HG03175 (cell line): ENCODE measurements at regions not wholly inside any gene's neighbourhood (a gene's known extent, or its start where the extent isn't known, plus 50 kb on each side); places are given as distances from the start of the nearest gene placed in this dataset.

Experiments
- ATAC-seq: cut with Tn5 transposase; IDR thresholded peaks from one replicate; pipeline ENCODE4 v1.9.1; 2021; ENCODE audit warnings: mild to moderate bottlenecking, moderate library complexity; ENCODE audit not compliant: unreplicated experiment

DNA sequence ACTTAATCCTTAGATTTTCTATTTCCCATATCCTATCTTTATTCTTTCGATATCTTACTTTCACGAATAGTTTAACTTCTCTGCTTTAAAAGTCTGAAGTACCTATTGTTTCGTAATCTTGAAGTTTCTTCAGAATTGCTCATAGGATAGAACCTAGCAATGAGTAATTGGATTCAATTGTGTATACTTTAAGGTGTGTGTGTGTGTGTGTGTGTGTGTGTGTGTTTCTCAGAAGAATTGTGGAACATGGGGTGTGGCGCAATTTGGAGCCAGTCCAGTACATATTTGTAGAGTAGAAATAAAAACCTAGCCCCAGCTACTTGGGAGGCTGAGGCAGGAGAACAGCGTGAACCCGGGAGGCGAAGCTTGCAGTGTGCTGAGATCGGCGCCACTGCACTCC lies 897.6 kb downstream of the BCL11A start:
- no peak for ATAC-seq

GRCh38 chr2:59654710-59655109 lies 898.7 kb downstream of the BCL11A start:
- no peak for ATAC-seq

DNA sequence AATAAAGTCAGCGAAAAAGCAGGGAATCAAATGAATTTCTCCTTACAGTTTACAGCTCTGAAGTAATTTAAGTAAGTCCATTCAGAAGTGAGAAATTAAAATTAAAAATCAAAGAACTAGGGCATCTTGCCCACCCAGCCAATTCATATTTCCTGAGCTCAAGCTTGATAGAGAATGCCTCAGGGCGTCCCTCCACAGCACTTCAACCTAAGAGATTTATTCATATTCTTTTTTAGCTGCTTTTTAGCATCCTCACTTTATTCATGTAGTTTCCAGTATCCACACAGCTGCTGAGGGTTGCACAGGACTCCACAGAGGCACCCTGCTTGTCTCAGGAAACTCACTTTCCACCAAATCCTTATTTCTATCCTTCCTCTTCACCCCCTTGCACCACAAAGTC lies 900.3 kb downstream of the BCL11A start:
- no peak for ATAC-seq

DNA sequence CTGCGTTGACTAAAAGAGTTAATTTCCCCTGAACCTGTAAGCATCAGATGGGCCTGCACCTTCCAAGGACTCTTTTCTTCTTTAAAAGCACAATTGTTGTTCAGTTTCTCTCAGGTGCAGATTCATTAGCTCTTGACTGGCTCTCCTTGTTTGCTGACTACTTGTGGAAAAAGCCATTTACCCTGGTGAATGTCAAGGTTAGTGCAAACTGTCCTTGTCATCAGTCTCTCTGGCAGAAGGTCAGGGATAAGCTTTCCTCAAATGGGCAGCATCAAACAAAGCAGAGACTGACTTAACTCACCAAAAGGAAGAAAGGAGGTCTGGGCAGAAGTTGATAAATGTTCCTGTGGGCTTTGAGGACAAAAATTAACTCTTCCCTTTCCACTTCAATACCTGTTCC lies 922.7 kb downstream of the BCL11A start:
- no peak for ATAC-seq

DNA sequence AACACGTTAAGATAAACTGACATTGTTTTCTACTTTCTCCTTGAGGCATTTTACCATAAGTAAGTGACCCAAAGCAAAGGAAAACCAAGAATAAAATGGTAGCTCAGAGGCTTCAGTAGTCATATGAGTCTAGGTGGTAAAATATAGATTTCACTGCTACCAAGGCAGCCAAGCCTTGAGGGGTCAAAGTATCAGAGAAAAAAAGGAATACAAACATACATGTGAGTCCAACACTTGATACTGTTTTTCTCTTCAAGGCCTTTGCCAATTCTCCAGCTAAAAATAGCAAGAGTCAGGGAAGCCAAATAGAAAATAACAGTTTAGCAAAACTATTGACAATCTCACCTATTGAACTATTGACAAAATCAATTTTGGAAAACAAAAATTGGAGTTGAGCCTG lies 925.9 kb downstream of the BCL11A start:
- no peak for ATAC-seq

DNA sequence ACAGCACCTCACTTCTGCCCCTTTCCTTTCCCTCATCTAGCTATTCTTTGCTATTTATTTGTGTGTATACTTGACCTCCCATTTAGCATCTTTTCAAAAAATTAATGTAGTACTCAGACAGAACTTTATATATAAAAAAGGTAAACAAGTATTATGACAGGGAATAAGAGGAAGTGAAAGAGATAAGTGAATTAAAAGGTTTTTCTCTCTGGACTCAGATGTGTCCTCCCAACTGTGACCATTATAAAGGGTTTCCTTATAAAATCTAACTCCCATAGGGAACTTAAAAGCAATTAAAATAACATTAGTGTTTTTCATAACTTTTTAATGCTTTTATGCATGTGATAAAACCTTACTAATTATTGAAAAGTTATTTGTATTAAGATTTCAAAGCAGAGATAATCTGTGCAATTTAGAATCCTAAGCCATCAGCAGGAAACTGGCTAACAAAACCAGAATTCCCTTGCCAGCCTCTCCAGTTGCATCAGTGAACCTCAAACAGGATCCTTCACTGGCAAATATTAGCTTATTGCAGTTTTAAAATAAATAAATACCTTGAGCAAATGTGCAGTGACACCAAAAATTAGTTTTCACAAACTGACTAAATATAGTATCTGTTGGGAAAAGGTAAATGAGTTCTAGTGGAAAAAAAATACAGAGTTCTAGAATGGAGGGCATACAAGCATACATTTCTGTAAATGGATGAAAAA lies 930.7 kb downstream of the BCL11A start:
- no peak for ATAC-seq

- ATAC-seq: no peak
Measured at GRCh38 chr2:59604123-59604522, 949.3 kb downstream of the BCL11A start.

DNA sequence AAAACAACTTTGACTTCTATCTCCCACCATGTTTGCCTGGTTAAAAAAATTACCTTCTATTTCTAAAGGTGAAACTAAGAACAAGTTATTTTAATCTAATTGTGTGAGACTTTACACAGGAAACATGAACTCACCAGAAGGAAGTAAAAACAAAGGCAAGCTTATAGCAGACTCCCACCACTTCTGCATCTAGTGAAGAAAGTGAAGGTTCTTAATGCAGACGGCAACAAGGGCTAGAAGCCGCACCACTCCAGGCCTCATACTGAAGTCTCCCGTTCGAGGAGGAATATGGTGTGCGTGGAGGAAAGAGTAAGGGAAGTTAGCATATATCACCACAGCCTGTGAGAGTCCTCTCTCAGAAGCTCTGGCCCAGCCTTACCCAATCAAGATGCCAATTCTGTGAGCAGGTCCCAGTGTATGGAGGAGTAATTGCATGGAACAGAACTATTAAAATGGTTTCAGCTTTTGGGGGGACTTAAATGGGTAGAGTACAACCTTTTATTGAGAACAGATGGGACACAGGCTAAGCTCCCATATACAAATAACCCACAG lies 958.7 kb downstream of the BCL11A start:
- ATAC-seq: no peak

- ATAC-seq: no peak
Measured at GRCh38 chr2:59590798-59591197, 962.7 kb downstream of the BCL11A start.

GRCh38 chr2:59589881-59590280 lies 963.6 kb downstream of the BCL11A start:
- no peak for ATAC-seq

DNA sequence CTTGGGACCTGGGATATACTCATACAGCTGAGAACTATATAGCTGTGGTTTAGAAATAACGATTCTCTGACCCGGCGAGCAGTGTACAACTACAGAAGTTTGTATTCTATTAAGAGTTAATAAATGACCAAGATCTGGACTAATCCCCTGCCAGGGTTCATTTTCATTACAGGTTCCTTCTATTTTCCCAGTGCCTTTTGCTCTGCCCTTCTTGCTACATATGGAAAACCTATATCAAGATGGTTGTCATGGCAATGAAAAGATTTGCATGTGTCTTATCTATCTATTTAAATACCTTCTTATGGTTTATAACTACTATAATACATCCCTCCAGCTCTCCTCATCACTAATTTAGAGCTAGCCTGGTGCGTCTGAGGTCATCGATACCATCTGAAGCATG lies 965.2 kb downstream of the BCL11A start:
- ATAC-seq: no peak

DNA sequence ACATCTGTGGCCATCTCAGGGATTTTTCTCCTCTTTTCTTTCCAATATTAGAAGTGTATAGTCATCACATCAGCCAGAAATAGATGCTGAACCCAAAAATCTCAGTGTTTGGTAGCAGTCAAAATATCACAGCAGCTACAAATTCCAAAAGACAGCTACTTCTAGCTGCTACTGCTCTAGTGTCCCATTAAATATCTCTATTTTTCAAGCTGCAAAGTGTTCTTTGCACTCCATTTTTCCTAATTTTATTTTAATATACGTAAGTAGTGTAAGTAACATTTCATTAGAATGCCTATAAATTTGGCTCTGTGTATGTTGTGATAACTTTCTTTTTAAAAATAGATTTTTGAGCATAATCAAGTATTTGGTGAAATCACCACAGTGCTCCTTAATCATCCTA lies 967.3 kb downstream of the BCL11A start:
- no peak for ATAC-seq

DNA sequence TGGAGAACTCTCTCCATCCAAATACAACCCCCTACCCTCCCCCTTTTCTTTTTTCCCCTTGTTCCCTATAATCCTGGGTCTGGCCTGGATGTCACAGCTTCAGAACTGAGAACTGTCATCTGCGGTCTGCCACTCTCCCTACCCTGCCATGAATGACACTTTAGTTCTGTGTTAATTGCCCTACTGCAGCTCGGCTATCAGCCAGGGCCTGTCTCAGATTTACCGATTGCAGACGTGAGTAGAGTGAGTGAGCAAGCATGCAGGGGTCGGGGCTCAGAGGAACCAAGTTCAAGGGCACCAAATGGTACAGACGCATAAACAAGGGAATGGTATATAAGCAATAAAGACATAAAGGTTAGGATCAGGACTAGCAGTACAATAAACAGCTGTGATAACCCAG lies 967.8 kb downstream of the BCL11A start:
- no peak for ATAC-seq

GRCh38 chr2:59584958-59585357 lies 968.5 kb downstream of the BCL11A start:
- no peak for ATAC-seq

GRCh38 chr2:59583173-59583765 lies 970.2 kb downstream of the BCL11A start:
- ATAC-seq: no peak

DNA sequence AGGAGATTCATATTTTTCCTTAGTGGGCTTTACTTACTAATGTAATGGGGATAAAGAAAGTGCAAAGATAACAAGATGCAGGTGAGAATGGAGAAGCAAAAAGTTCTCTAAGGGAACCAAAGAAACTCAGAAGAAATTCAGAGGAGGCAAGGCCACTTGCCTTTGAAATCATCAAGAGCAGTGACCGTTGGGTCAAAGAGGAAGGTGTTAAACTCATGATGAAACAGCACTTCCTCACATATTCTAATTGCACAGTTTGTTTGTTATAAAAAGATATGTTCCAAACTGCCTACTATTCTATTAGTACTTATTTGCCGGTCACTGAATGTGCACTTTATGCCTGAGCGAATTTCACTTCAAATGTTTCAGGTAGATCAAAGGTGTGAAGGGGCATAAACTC lies 975.1 kb downstream of the BCL11A start:
- ATAC-seq: no peak

DNA sequence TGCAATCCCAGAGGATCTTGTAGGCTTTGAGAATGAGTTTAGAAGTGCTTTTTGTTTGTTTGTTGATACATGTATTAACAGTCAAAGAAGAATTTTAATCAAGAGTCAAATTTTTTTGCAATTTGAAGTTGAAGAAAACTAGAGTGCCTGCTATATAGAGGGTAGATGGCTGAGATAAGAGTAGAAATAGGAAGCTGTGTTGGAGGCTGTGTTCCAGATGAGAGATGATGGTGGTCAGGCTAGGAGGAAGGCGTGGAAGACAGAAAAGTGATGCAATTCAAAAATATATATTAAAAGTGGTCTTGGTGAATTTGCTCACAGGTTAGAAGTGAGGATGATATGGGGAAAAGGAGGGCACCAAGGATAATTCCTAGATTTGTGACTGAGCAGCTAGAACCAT lies 978.3 kb downstream of the BCL11A start:
- ATAC-seq: no peak

GRCh38 chr2:59572227-59572626 lies 981.2 kb downstream of the BCL11A start:
- ATAC-seq: no peak

DNA sequence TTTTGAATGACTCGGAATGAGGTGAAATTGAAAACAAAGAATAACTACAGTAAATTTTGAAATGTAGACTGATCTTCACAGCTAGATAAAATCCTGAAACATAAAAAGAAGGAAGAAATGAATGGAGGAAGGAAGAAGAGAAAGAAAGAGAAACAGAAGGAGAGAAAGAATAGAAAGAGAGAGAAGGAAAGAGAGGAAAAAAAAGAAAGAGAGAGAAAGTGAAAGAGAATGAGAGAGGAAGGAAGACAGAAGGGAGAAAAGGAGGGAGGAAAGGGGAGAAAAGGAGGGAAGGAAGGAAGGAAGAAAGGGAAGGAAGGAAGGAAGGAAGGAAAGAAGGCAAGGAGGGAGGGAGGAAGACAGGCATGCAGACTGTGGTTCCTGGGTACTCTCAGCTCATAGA lies 982.6 kb downstream of the BCL11A start:
- no peak for ATAC-seq

GRCh38 chr2:59569124-59569523 lies 984.3 kb downstream of the BCL11A start:
- no peak for ATAC-seq

DNA sequence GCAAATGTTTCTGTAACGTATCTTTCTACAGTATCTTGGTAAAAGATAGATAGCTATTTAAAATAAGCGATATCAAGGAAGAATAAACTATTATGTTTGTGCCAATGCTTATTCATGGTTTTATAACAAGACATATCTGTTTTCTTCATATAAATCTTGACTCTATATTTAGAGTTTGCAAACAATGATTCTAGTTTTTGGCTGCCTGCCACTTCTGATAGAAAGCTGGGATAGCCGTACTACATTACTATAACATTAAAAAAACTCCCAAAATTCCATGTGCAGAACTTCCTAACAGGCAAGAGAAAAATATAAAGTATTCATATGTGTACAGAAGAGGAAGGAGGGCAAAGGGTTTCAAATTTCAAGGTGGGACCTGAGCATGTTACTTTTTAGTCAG lies 985.0 kb downstream of the BCL11A start:
- ATAC-seq: no peak

GRCh38 chr2:59567151-59567550 lies 986.3 kb downstream of the BCL11A start:
- no peak for ATAC-seq

DNA sequence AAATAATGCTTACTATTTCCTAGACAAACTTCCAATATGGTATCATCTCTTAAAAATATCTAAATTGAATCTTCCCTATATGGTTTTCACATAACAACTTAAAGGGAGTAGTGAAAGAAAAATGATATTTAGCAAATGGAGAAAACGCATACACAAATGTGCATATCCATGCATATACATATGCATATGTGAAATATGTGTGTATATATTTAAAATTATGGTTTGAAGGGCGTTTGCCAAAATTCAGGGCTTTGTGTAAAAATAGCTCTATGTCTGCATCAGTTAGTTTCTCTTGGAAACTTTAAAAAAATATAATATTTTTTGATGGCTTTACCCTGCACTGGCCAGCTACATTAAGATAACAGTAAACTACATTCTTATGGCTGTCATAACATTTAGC lies 986.7 kb downstream of the BCL11A start:
- no peak for ATAC-seq
